ENCODE measurements at regions not wholly inside any gene's neighbourhood (a gene's known extent, or its start where the extent isn't known, plus 50 kb on each side); places are given as distances from the start of the nearest gene placed in this dataset.

- TF ChIP-seq, protein P1, sequence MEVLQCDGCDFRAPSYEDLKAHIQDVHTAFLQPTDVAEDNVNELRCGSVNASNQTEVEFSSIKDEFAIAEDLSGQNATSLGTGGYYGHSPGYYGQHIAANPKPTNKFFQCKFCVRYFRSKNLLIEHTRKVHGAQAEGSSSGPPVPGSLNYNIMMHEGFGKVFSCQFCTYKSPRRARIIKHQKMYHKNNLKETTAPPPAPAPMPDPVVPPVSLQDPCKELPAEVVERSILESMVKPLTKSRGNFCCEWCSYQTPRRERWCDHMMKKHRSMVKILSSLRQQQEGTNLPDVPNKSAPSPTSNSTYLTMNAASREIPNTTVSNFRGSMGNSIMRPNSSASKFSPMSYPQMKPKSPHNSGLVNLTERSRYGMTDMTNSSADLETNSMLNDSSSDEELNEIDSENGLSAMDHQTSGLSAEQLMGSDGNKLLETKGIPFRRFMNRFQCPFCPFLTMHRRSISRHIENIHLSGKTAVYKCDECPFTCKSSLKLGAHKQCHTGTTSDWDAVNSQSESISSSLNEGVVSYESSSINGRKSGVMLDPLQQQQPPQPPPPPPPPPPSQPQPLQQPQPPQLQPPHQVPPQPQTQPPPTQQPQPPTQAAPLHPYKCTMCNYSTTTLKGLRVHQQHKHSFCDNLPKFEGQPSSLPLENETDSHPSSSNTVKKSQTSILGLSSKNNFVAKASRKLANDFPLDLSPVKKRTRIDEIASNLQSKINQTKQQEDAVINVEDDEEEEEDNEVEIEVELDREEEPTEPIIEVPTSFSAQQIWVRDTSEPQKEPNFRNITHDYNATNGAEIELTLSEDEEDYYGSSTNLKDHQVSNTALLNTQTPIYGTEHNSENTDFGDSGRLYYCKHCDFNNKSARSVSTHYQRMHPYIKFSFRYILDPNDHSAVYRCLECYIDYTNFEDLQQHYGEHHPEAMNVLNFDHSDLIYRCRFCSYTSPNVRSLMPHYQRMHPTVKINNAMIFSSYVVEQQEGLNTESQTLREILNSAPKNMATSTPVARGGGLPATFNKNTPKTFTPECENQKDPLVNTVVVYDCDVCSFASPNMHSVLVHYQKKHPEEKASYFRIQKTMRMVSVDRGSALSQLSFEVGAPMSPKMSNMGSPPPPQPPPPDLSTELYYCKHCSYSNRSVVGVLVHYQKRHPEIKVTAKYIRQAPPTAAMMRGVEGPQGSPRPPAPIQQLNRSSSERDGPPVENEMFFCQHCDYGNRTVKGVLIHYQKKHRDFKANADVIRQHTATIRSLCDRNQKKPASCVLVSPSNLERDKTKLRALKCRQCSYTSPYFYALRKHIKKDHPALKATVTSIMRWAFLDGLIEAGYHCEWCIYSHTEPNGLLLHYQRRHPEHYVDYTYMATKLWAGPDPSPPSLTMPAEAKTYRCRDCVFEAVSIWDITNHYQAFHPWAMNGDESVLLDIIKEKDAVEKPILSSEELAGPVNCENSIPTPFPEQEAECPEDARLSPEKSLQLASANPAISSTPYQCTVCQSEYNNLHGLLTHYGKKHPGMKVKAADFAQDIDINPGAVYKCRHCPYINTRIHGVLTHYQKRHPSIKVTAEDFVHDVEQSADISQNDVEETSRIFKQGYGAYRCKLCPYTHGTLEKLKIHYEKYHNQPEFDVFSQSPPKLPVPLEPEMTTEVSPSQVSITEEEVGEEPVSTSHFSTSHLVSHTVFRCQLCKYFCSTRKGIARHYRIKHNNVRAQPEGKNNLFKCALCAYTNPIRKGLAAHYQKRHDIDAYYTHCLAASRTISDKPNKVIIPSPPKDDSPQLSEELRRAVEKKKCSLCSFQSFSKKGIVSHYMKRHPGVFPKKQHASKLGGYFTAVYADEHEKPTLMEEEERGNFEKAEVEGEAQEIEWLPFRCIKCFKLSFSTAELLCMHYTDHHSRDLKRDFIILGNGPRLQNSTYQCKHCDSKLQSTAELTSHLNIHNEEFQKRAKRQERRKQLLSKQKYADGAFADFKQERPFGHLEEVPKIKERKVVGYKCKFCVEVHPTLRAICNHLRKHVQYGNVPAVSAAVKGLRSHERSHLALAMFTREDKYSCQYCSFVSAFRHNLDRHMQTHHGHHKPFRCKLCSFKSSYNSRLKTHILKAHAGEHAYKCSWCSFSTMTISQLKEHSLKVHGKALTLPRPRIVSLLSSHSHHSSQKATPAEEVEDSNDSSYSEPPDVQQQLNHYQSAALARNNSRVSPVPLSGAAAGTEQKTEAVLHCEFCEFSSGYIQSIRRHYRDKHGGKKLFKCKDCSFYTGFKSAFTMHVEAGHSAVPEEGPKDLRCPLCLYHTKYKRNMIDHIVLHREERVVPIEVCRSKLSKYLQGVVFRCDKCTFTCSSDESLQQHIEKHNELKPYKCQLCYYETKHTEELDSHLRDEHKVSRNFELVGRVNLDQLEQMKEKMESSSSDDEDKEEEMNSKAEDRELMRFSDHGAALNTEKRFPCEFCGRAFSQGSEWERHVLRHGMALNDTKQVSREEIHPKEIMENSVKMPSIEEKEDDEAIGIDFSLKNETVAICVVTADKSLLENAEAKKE (CRISPR knock-in tag; IDR thresholded peaks at IDR 0.05), result no peak
- TF ChIP-seq ZNF114 (CRISPR knock-in tag; IDR thresholded peaks at IDR 0.05), result no peak
Measured at GRCh38 chr1:208556461-208556860, 312.3 kb upstream of the PLXNA2 start (continued).

DNA sequence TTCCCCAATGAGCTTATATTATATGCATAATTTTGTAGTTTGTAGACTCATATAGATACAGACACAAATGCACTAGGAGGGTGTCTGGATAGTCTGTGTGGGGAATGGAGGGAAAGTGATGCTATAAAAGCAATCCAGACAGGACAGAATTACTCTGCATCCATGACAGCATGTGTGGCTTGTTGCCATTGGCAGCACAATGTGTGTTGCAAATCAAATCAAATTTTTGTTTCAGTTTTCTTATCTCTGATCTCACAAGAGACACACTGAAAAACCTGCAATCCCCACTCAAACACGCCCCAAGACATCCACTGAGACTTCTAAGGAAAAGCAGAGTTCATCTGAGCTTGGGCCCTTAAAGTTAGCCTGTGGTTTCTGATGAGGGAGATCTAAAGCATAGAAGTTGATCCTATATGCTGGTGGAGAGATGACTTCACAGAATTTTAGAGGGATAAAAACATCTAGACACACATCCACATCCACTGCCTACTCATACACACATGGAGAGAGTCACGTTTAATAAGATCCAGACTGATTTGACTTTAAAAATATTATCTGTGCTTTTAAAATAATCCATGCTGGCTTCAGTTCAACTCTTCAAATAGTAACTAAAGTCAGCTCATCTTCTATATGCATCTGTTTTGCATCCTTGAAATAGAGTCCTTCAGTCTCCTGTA lies 313.0 kb upstream of the PLXNA2 start:
- Histone ChIP-seq H3K36me3 (ENCODE audit: insufficient read depth) (no peaks in the 10 kb centered on the region), H3F3A (replicated peaks; ENCODE audit: low read depth) (no peaks in the 10 kb centered on the region), H3K4me1 (ENCODE audit: insufficient read depth) (no peaks in the 10 kb centered on the region), H3K4me3 (no peak overlapping the region), H3K27me3 (ENCODE audit: insufficient read depth) (no peaks in the 10 kb centered on the region), H3K9me2 (ENCODE audit: insufficient read depth) (peaks cover 5% of the 10 kb centered on the region; the same call in 1 of the 2 replicates), H3K79me2 (replicated peaks; ENCODE audit: insufficient read depth) (no peaks in the 10 kb centered on the region), H3K4me2 (no peak overlapping the region), H2AFZ (no peak overlapping the region), H4K20me1 (replicated peaks; ENCODE audit: insufficient read depth) (no peaks in the 10 kb centered on the region), H3K27ac (ENCODE audit: low read depth) (no peak overlapping the region)
- DNase-seq (ENCODE audit: low spot score) (no peak), ATAC-seq (no peak)
- TF ChIP-seq STAT1 (IDR thresholded peaks at IDR 0.05; ENCODE audit: unreplicated experiment), result no peak
- TF ChIP-seq, protein P1 (CRISPR knock-in tag; IDR thresholded peaks at IDR 0.05), result no peak
- no peak for TF ChIP-seq ETS1 (IDR thresholded peaks at IDR 0.05)
- TF ChIP-seq JUNB (IDR thresholded peaks at IDR 0.05; ENCODE audit: unreplicated experiment), result no peak
- no peaks in the 10 kb centered on the region for H3K36me3 Mint-ChIP-seq (ENCODE audit: low read depth)
- H3K4me1 Mint-ChIP-seq, result no peaks in the 10 kb centered on the region; the same call in 1 of the 3 replicates
- peaks cover 3% of the 10 kb centered on the region for H3K27me3 Mint-ChIP-seq (ENCODE audit: insufficient read depth, low read depth, poor library complexity)
- no peaks in the 10 kb centered on the region for H3K9me3 Mint-ChIP-seq
- no peak overlapping the region for H3K27ac Mint-ChIP-seq
- no peak overlapping the region for H3K4me3 Mint-ChIP-seq

All from GM23338 (cell line).